CD4-positive, alpha-beta T cell treated with Interleukin-12 subunit alpha and Interleukin-12 subunit beta, for 1 hour (primary cell): ENCODE measurements at regions not wholly inside any gene's neighbourhood (a gene's known extent, or its start where the extent isn't known, plus 50 kb on each side); places are given as distances from the start of the nearest gene placed in this dataset.

ENCODE experiments used
- DNase-seq: peaks from one replicate; pipeline ENCODE4 v3.0.0-alpha.2; 2020

GRCh38 chr11:91946397-91946951, 278.1 kb upstream of the FAT3 start:
- DNase-seq = no peak

GRCh38 chr11:91935120-91935519, 289.5 kb upstream of the FAT3 start:
- DNase-seq = no peak

DNA sequence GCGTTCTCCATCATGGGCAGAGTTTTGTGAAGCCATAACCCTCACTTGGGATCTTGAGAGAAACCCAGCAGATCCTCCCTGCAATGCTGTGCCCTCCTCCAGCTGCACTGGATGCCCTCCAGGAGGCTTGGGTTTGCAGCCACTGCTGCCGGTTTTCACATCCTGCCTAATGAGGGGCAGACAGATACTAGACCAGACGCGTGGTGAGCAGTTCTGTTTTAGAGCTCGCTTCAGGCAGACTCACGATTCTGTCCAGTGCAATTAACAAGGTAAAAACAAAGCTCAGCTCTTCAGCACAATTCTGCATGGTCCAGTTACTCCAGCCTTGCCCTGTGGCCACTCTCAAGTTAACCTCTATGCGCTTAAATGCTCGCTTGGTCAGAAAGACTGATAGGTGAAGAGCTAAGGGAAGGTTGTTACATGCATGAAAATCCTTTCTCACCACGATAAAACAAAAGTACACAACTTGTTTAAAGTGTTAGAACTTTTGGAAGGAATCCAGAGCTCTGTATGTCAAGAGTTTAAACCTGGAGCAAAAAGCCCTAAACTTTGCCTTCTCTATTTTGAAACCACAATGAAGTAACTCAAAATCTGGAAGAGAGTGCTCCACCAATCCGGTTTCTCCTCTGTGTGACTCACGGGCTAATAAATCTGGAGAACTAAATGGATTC, 292.3 kb upstream of the FAT3 start:
- DNase-seq = no peak

DNA sequence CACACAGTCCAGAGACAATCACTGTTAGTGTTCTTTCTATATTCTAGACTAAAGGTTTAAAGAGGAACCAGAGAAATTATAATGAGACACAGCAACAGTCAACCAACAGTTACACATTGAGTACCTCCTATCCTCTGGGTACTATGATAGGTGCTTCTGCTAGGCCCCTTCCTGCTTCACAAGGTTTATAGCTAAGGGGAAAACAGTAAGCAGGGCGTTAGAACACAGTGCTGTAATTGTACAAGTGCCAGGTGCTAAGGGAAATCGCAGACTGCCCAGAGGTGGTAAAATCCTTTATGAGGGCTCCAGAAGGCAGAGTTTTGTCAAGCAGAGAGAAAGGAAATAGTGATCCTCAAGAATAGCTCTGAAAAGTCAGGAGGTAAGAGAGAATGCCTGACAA, 297.2 kb upstream of the FAT3 start:
- no peak for DNase-seq

- DNase-seq = no peak
Observed at GRCh38 chr11:91926965-91927364, 297.7 kb upstream of the FAT3 start.

- DNase-seq = no peak
Observed at GRCh38 chr11:91922846-91923245, 301.8 kb upstream of the FAT3 start.

DNA sequence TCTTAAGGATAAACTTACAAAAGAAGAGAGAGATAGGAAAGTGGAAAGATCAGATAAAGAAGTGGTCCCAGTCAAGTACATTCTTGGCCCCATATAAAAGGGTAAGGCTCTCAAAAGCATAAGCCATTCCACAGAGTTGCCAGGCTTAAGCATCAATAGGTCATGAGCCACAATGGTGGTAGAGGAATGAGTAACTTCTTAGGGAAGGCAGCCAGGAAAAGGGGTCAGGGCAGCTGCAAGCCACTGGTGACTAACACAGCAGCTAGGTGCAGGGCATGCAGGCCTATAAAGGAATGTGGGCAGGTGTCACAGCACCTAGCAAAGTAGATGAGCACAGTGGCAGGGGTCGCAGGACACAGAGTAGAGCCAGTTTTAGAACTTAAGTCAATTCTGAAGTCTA, 302.6 kb upstream of the FAT3 start:
- DNase-seq = no peak

GRCh38 chr11:91913407-91913806, 311.2 kb upstream of the FAT3 start:
- DNase-seq = no peak

DNA sequence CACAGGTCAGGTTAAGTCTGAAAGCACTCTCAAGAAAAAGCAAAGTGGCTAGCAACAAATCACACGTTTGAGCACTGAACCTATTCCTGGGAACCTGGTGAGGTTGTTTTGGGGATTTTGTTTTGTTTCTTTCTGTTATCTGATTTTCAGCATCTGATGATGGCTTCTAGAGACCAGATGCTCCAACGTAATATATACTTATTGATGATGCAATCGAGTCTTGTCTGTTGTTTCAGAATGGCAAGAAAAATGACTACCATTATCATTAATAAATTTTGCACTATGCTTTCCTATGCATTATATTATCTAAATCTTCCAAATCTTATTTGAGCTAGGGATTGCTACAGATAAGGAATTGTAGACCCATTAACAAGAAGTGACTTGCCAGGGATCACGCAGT, 312.3 kb upstream of the FAT3 start:
- no peak for DNase-seq

DNA sequence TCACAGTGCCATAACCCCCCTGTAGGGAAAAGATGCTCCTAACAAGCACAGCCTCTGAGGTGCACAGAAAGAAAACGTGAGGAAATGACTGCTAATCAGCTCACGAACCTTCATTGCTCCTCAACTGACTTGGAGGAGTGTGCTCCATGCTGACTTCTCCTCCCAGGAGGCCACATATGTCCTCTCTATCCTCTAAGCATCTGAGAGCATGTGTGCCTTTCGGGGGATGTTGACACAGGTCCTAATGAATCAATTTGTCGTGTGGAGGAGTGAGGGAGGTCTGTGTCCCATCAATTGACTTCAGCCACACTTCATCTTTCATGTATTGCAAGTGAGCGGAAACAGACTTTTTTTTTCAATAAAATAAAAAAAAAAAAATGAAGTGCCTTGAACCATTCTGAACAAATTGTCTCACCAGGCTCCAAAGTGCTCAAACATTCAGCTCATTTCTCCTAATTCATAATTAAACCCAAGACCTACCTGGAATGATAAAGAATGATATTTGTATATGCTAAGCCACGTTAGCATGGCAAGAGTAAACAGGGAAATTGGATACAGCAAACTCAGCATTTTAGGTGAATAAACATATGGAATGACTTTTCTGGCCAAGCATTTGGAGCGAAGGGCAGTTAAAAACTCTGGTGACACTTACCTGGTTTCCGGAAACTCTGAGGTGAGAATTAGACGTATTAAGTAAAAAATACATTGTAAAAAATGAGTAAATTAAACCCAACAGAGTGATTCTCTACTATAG, 317.6 kb upstream of the FAT3 start:
- no peak for DNase-seq

- no peak for DNase-seq
Observed at GRCh38 chr11:91904792-91905785, 319.5 kb upstream of the FAT3 start.

GRCh38 chr11:91902312-91902711, 322.3 kb upstream of the FAT3 start:
- DNase-seq = no peak

DNA sequence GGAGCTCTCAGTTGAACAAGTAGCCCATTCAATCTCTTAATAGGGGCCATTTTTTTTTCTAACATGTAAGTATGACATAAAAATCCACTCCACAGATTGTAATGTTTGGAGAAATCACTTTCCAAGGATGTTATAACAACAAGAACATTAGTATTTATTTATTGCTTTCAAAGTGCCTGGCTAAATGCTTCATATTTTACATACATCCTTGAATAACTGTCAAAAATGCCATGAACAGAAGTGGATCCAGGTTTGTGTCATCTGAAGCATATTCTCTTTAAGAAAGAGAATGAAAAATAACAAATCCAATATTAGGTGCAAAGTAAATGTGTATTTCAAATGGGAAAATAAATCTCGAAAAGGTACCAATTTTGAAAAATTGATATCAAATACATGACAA, 344.0 kb upstream of the FAT3 start:
- DNase-seq = no peak

GRCh38 chr11:91876746-91877145, 347.9 kb upstream of the FAT3 start:
- no peak for DNase-seq

DNA sequence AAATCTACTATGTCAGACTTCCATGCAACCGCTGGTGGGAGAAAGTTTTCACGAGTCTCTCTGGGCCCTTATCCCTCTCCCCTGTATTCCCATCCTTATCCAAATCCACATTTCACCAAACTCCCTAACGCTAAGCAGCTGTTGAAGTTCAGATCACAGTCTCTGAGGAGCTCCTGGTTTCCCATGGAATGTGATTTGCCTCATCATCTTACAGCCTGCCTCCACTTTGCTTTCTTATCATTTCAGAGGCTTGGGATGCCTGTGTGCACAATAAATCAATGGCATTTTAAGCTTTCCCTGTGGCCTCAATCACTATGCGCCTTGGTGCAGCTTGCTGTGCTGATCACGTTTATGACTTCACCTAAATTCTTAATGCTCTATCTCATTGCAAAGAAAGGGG, 352.4 kb upstream of the FAT3 start:
- no peak for DNase-seq

DNA sequence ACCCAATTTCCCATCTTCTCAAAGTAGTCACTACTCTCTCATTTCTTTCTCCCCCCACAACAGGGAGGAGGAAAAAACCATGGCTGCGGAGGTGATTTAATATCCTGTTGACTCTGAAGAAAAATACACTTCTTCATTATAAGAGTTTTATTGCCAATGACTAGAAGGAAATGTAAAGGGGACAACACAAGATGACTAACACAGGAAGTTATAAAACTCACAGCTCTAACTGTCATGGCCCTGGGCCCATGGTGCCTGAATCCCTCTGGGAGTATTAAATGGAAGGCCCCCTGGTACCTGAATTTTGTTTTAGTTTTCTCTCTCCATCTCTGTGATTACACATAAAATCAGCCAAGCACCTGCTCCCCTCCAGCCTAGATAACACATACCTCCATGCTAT, 352.8 kb upstream of the FAT3 start:
- no peak for DNase-seq

DNA sequence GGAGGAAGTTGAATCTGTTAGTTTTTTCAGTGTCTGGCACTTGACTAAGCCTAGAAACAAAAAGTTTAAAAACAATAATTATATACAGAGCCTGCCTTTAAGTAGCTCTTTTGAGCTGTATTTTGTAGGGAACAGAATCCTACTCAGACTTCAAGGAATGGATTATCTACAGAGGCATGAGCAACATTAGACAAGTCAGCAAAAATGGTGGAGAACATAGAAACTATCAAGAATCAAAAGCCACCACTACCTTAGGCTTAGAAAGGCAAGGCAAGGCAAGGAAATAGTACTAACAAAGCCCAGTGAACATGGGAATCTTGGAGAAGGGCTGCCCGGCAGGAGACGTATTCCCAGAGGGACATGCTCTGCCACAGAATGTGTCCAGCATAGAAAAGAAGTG, 353.6 kb upstream of the FAT3 start:
- no peak for DNase-seq

DNA sequence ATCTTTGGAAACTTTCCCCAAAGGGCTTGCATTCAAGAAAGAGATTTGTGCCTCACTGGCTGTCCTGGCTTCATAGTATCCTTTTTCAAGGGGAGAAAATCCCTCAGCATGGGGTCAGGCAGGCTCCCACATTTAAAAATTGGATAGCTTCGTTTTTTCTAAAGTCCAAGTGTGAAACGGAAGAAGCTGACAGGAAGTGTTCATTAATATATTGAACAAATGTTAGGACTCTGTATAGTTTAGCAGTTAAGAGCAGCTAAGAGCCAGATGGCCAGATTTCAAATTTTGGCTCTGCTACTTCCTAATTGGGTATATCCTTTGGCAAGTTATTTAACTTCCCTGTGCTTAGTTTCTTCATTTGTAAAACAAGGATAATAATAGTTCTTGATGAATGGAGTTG, 354.9 kb upstream of the FAT3 start:
- no peak for DNase-seq

GRCh38 chr11:91866642-91867041, 358.0 kb upstream of the FAT3 start:
- no peak for DNase-seq

GRCh38 chr11:91860661-91861060, 364.0 kb upstream of the FAT3 start:
- DNase-seq = no peak

DNA sequence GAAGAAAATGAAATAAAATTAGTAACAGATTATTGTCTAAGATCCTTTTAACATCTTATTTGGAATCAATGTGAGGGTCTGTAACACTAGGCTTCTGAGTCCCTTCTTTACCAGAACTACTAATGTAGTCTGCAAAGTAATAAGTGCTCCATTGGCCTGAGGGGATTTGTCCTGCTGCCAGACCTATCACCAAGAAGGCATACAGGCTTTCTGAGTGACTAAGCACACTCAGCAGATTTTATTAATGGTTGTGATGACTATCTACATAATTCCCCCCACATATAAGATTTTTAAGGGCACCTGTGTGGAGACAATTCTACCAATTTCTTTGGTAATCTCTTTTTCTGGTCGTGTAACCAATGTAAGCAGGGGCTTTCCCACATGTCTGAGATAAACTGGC, 365.0 kb upstream of the FAT3 start:
- no peak for DNase-seq

DNA sequence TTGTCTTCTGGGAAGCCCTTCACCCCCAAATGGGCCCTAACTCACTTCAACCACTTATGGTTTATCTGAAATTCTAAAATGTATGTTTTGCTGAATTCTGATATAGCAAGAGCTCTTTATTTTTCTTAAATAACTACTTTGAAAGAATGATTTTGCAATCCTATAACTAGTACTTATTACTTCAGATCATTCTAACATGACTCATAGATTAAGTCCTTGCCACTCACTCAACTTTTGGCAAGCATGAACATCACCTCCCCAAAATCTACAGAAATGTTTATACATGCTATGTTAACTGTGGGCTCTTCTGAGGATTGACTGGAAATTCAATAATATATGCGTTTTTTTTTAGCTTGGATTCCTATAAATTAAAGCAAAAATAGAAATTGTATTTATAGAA, 367.4 kb upstream of the FAT3 start:
- no peak for DNase-seq

- no peak for DNase-seq
Observed at GRCh38 chr11:91854780-91855179, 369.8 kb upstream of the FAT3 start.
